Suprapubic skin (tissue), 4 donors: ENCODE measurements at regions not wholly inside any gene's neighbourhood (a gene's known extent, or its start where the extent isn't known, plus 50 kb on each side); places are given as distances from the start of the nearest gene placed in this dataset.
"Not testable (repeated sequence)": the region's sequence is repeated elsewhere in the genome, so short reads cannot be mapped to it uniquely, and the experiment has no call there.

Source experiments
- DNase-seq, 2 donors: peaks; one replicate each; pipeline ENCODE4 v3.0.0-alpha.2; 2019; ENCODE audit warnings: low spot score in 2 of 2
- H3K27ac ChIP-seq: fragments of 200-600 bp; sonication (generic); one replicate; pipeline ENCODE4 v1.5.1; 2019
- H3K27me3 ChIP-seq: fragments of 200-600 bp; sonication (generic); one replicate; pipeline ENCODE4 v1.5.1; 2019
- H3K36me3 ChIP-seq: fragments of 200-600 bp; sonication (generic); one replicate; pipeline ENCODE4 v1.5.1; 2019
- H3K4me1 ChIP-seq: fragments of 200-600 bp; sonication (generic); one replicate; pipeline ENCODE4 v1.5.1; 2019
- H3K4me3 ChIP-seq: fragments of 200-600 bp; sonication (generic); one replicate; pipeline ENCODE4 v1.5.1; 2019; ENCODE audit warnings: mild to moderate bottlenecking
- H3K9me3 ChIP-seq: fragments of 200-600 bp; sonication (generic); one replicate; pipeline ENCODE4 v1.5.1; 2019
- EP300 ChIP-seq: sonication (generic); formaldehyde crosslinking; IDR thresholded peaks from one replicate; pipeline ENCODE4 v1.6.1; 2017; ENCODE audit warnings: antibody characterized with exemption
- POLR2A ChIP-seq, 2 donors: fragments of 450-650 bp; IDR thresholded peaks; one replicate each; pipeline ENCODE4 v1.6.1; 2017; ENCODE audit warnings: antibody characterized with exemption in 2 of 2, mild to moderate bottlenecking in 2 of 2, moderate library complexity in 2 of 2
- POLR2AphosphoS5 ChIP-seq, 3 donors: sonication (generic); formaldehyde crosslinking; IDR thresholded peaks; one replicate each; pipeline ENCODE4 v1.6.1; 2017; ENCODE audit warnings: antibody characterized with exemption in 3 of 3
- WGBS: methylation state at CpG from one replicate; pipeline ENCODE4 v1.1.5; 2018; 5-methylcytosine and 5-hydroxymethylcytosine counted together
- TF ChIP-seq, protein P1 (sequence below), 2 donors: fragments of 200-600 bp in 1 of 2; fragments of 450-650 bp in 1 of 2; sonication (generic) in 1 of 2; IDR thresholded peaks; one replicate each; pipeline ENCODE4 v1.5.1; 2016 to 2019; ENCODE audit warnings: antibody characterized with exemption in 2 of 2, mild to moderate bottlenecking in 1 of 2, moderate library complexity in 1 of 2

GRCh38 chr5:155564541-155564940, 551.0 kb downstream of the KIF4B start:
- H3K27me3 ChIP-seq, result no peaks in the 10 kb centered on the region
- no peak overlapping the region for H3K27ac ChIP-seq
- no peak for DNase-seq
- no peaks in the 10 kb centered on the region for H3K9me3 ChIP-seq
- no peaks in the 10 kb centered on the region for H3K36me3 ChIP-seq
- H3K4me3 ChIP-seq, result no peak overlapping the region
- 84% methylated on average over 12 of the region's 12 CpGs for WGBS
- no peaks in the 10 kb centered on the region for H3K4me1 ChIP-seq
- TF ChIP-seq POLR2AphosphoS5 (IDR thresholded peaks at IDR 0.05) (no peak), EP300 (no peak), POLR2A (IDR thresholded peaks at IDR 0.05) (no peak)
- TF ChIP-seq, protein P1, sequence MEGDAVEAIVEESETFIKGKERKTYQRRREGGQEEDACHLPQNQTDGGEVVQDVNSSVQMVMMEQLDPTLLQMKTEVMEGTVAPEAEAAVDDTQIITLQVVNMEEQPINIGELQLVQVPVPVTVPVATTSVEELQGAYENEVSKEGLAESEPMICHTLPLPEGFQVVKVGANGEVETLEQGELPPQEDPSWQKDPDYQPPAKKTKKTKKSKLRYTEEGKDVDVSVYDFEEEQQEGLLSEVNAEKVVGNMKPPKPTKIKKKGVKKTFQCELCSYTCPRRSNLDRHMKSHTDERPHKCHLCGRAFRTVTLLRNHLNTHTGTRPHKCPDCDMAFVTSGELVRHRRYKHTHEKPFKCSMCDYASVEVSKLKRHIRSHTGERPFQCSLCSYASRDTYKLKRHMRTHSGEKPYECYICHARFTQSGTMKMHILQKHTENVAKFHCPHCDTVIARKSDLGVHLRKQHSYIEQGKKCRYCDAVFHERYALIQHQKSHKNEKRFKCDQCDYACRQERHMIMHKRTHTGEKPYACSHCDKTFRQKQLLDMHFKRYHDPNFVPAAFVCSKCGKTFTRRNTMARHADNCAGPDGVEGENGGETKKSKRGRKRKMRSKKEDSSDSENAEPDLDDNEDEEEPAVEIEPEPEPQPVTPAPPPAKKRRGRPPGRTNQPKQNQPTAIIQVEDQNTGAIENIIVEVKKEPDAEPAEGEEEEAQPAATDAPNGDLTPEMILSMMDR (IDR thresholded peaks at IDR 0.05), result no peak

DNA sequence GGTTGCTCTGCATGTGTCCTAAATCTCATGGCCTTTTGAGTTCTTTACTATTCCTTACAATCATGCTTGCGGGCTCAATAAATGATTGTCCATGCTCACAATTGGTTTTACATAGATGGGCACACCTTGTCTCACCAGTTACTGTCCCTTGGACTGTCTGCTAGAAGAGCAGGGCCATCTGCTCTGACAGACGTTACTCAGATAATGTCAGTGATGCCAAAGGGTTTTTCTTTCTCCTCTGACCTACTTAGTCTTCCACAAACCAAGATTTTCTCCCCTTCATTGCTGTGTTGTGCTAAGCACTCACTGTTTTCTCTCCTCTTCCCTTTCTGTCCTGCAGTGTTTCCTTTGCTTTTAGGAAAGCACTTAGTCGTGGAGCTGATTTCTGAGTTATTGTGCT, 562.3 kb downstream of the KIF4B start:
- no peaks in the 10 kb centered on the region for H3K4me1 ChIP-seq
- TF ChIP-seq POLR2A (IDR thresholded peaks at IDR 0.05) (no peak), EP300 (no peak), POLR2AphosphoS5 (IDR thresholded peaks at IDR 0.05) (no peak)
- TF ChIP-seq, protein P1 (IDR thresholded peaks at IDR 0.05), result no peak
- H3K36me3 ChIP-seq, result no peaks in the 10 kb centered on the region
- no peak for DNase-seq
- H3K9me3 ChIP-seq, result no peaks in the 10 kb centered on the region
- H3K27me3 ChIP-seq, result no peaks in the 10 kb centered on the region
- no peak overlapping the region for H3K27ac ChIP-seq
- 60% methylated on average over 3 of the region's 3 CpGs for WGBS
- no peak overlapping the region for H3K4me3 ChIP-seq

DNA sequence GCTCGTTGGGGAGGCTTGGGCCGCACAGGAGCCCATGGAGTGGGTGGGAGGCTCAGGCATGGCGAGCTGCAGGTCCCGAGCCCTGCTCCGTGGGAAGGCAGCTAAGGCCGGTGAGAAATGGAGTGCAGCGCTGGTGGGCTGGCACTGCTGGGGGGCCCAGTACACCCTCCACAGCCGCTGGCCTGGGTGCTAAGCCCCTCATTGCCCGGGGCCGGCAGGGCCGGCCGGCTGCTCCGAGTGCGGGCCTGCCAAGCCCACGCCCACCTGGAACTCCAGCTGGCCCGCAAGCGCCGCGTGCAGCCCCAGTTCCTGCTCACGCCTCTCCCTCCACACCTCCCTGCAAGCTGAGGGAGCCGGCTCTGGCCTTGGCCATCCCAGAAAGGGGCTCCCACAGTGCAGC, 573.3 kb downstream of the KIF4B start:
- not testable (repeated sequence) for DNase-seq, H3K4me3 ChIP-seq, H3K27me3 ChIP-seq, H3K27ac ChIP-seq, H3K36me3 ChIP-seq, H3K9me3 ChIP-seq, H3K4me1 ChIP-seq
- 100% methylated on average over 3 of the region's 21 CpGs for WGBS

GRCh38 chr5:155587458-155587857, 573.9 kb downstream of the KIF4B start:
- Histone ChIP-seq H3K36me3 (no peaks in the 10 kb centered on the region), H3K27ac (no peak overlapping the region), H3K4me1 (no peaks in the 10 kb centered on the region), H3K27me3 (no peaks in the 10 kb centered on the region), H3K9me3 (no peaks in the 10 kb centered on the region), H3K4me3 (no peak overlapping the region)
- TF ChIP-seq, protein P1 (IDR thresholded peaks at IDR 0.05), result no peak
- no peak for TF ChIP-seq EP300
- no peak for TF ChIP-seq POLR2AphosphoS5 (IDR thresholded peaks at IDR 0.05)
- no peak for TF ChIP-seq POLR2A (IDR thresholded peaks at IDR 0.05)
- WGBS, result 50% methylated on average over 1 of the region's 1 CpG
- no peak for DNase-seq

- Histone ChIP-seq H3K4me3 (no peak overlapping the region), H3K27me3 (no peaks in the 10 kb centered on the region), H3K4me1 (no peaks in the 10 kb centered on the region), H3K36me3 (no peaks in the 10 kb centered on the region), H3K9me3 (no peaks in the 10 kb centered on the region), H3K27ac (no peak overlapping the region)
- WGBS, result 88% methylated on average over 4 of the region's 4 CpGs
- TF ChIP-seq, protein P1 (IDR thresholded peaks at IDR 0.05), result no peak
- TF ChIP-seq POLR2A (IDR thresholded peaks at IDR 0.05) (no peak), POLR2AphosphoS5 (IDR thresholded peaks at IDR 0.05) (no peak), EP300 (no peak)
- DNase-seq, result no peak
Measured at GRCh38 chr5:155591273-155591672, 577.7 kb downstream of the KIF4B start.

GRCh38 chr5:155594270-155594669, 580.7 kb downstream of the KIF4B start:
- 25% methylated on average over 1 of the region's 1 CpG for WGBS
- Histone ChIP-seq H3K9me3 (no peaks in the 10 kb centered on the region), H3K4me1 (no peaks in the 10 kb centered on the region), H3K27ac (no peak overlapping the region), H3K36me3 (no peaks in the 10 kb centered on the region), H3K4me3 (no peak overlapping the region), H3K27me3 (no peaks in the 10 kb centered on the region)
- no peak for DNase-seq
- TF ChIP-seq POLR2A (IDR thresholded peaks at IDR 0.05) (no peak), POLR2AphosphoS5 (IDR thresholded peaks at IDR 0.05) (no peak), EP300 (no peak)
- TF ChIP-seq, protein P1 (IDR thresholded peaks at IDR 0.05), result no peak
